Nephron progenitor cell (in vitro differentiated cells): ENCODE measurements at regions not wholly inside any gene's neighbourhood (a gene's known extent, or its start where the extent isn't known, plus 50 kb on each side); places are given as distances from the start of the nearest gene placed in this dataset.

ENCODE experiments used
- DNase-seq: peaks from one replicate; pipeline ENCODE4 v3.0.0; 2021
- H3K27ac Mint-ChIP-seq: 2 replicates; pipeline ENCODE4 v1.8.0; 2021; ENCODE audit warnings: mild to moderate bottlenecking, moderate library complexity, mixed read lengths
- H3K27me3 Mint-ChIP-seq: 2 replicates; pipeline ENCODE4 v1.8.0; 2021; ENCODE audit warnings: mild to moderate bottlenecking, low read depth, mixed read lengths; ENCODE audit not compliant: poor library complexity
- H3K36me3 Mint-ChIP-seq: 2 replicates; pipeline ENCODE4 v1.8.0; 2021; ENCODE audit warnings: low read depth, mixed read lengths
- H3K4me1 Mint-ChIP-seq: 2 replicates; pipeline ENCODE4 v1.8.0; 2021; ENCODE audit warnings: mixed read lengths
- H3K4me3 Mint-ChIP-seq: 2 replicates; pipeline ENCODE4 v1.8.0; 2021; ENCODE audit warnings: mild to moderate bottlenecking, moderate library complexity, mixed read lengths
- H3K9me3 Mint-ChIP-seq: 2 replicates; pipeline ENCODE4 v1.8.0; 2021; ENCODE audit warnings: mild to moderate bottlenecking, moderate library complexity, mixed read lengths
- TF ChIP-seq, protein P1 (sequence below): fragments of 200-600 bp; sonication (generic); IDR thresholded peaks from 2 replicates; pipeline ENCODE4 v1.5.0; 2021; ENCODE audit warnings: antibody characterized with exemption

DNA sequence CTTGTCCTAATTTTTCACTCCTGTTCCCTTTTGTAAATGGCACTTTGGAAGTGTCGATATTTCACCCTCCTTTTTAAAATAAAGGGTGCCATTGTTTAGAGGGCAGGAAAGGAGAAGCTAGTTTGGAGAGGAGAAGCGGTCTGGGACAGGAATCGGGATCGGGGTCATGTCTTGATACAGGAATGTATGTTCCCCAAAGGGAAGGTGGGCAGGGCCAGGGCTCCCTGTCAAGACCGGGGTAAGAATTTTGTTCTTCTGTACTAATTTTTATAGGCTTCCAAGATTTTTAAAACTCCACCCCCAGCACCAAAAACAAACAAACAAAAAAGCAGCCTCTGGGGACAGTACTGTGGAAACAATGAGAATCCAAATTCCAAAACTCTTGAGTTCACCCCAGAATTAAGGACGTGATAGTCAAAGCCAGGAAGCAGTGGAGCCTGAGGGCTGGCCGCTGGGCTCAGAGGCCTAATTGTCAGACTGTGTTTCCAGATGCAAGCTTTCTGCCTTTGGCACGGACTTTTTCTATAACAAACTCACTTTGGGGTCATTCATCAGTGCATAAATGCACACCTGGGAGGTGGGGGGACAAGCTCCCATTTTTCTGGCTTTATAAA, 250.4 kb upstream of the SIX2 start:
- no peak for DNase-seq

GRCh38 chr2:45259138-45259537, 249.9 kb upstream of the SIX2 start:
- TF ChIP-seq, protein P1, sequence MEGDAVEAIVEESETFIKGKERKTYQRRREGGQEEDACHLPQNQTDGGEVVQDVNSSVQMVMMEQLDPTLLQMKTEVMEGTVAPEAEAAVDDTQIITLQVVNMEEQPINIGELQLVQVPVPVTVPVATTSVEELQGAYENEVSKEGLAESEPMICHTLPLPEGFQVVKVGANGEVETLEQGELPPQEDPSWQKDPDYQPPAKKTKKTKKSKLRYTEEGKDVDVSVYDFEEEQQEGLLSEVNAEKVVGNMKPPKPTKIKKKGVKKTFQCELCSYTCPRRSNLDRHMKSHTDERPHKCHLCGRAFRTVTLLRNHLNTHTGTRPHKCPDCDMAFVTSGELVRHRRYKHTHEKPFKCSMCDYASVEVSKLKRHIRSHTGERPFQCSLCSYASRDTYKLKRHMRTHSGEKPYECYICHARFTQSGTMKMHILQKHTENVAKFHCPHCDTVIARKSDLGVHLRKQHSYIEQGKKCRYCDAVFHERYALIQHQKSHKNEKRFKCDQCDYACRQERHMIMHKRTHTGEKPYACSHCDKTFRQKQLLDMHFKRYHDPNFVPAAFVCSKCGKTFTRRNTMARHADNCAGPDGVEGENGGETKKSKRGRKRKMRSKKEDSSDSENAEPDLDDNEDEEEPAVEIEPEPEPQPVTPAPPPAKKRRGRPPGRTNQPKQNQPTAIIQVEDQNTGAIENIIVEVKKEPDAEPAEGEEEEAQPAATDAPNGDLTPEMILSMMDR, result no peak
- Mint-ChIP-seq H3K27me3 (peaks cover 3% of the 10 kb centered on the region), H3K36me3 (no peaks in the 10 kb centered on the region), H3K27ac (peak overlapping the region; percentile 97), H3K4me1 (peaks cover 86% of the 10 kb centered on the region), H3K9me3 (no peaks in the 10 kb centered on the region), H3K4me3 (peak overlapping the region; percentile 56)
- DNase-seq, result peak; percentile 32

More for the DNA sequence above, 250.4 kb upstream of the SIX2 start:
- Mint-ChIP-seq H3K4me3 (peak overlapping the region; percentile 56), H3K9me3 (no peaks in the 10 kb centered on the region), H3K4me1 (peaks cover 91% of the 10 kb centered on the region), H3K27ac (peak overlapping the region; percentile 97), H3K27me3 (peaks cover 3% of the 10 kb centered on the region), H3K36me3 (no peaks in the 10 kb centered on the region)
- TF ChIP-seq, protein P1, result no peak

- peaks cover 6% of the 10 kb centered on the region for H3K27me3 Mint-ChIP-seq
- no peaks in the 10 kb centered on the region for H3K36me3 Mint-ChIP-seq
- no peaks in the 10 kb centered on the region for H3K9me3 Mint-ChIP-seq
- no peak for DNase-seq
- TF ChIP-seq, protein P1, result no peak
- peaks cover 83% of the 10 kb centered on the region for H3K4me1 Mint-ChIP-seq
- H3K4me3 Mint-ChIP-seq, result peak overlapping the region; percentile 39
- peak overlapping the region; percentile 97 for H3K27ac Mint-ChIP-seq
Observed at GRCh38 chr2:45258311-45258710, 249.1 kb upstream of the SIX2 start.

GRCh38 chr2:45257820-45258219, 248.6 kb upstream of the SIX2 start:
- TF ChIP-seq, protein P1, result no peak
- Mint-ChIP-seq H3K4me1 (peaks cover 78% of the 10 kb centered on the region), H3K27ac (no peak overlapping the region), H3K4me3 (no peak overlapping the region), H3K27me3 (peaks cover 5% of the 10 kb centered on the region), H3K36me3 (no peaks in the 10 kb centered on the region), H3K9me3 (no peaks in the 10 kb centered on the region)
- DNase-seq, result no peak

GRCh38 chr2:45256867-45257641, 247.8 kb upstream of the SIX2 start:
- Mint-ChIP-seq H3K27ac (peak overlapping the region; percentile 62), H3K4me3 (no peak overlapping the region), H3K36me3 (no peaks in the 10 kb centered on the region), H3K4me1 (peaks cover 71% of the 10 kb centered on the region), H3K9me3 (no peaks in the 10 kb centered on the region), H3K27me3 (peaks cover 5% of the 10 kb centered on the region)
- DNase-seq, result peak; percentile 28
- TF ChIP-seq, protein P1, result no peak
